ENCODE measurements at regions not wholly inside any gene's neighbourhood (a gene's known extent, or its start where the extent isn't known, plus 50 kb on each side); places are given as distances from the start of the nearest gene placed in this dataset.

DNA sequence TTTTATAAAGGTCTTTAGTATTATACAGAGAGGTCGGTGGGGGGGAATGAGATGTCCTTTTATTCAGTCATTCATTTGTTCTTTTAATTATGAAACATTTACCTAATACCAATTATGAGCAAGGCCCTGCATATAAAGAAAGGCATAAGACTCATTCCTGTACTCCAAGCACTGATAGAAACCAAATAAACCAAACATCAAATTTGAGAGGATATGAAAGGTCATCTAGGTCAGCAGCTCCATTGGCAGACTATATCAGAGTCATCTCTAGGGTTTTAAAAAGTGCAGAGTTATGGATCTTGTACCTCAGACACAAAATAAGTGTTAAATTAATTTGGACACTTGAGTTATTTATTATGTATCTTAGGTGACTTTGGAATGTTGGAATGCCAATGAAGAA lies 71.5 kb downstream of the CASP12 start:
- ChIA-PET CTCF (no interaction called here), POLR2A (ENCODE audit: unreplicated experiment) (no interaction called here)
- no peak overlapping the region for H3K27ac ChIP-seq (ENCODE audit: insufficient read depth, low read length)
- no peak overlapping the region for H2BK120ac ChIP-seq (ENCODE audit: low read depth, low read length)
- no peaks in the 10 kb centered on the region for H3K27me3 ChIP-seq (ENCODE audit: control insufficient read depth, insufficient read depth, low read length)
- no peak overlapping the region for H3K18ac ChIP-seq (ENCODE audit: low read depth, low read length)
- H2BK5ac ChIP-seq (ENCODE audit: low read depth, low read length, poor library complexity, severe bottlenecking), result no peak overlapping the region
- TF ChIP-seq, protein P1, sequence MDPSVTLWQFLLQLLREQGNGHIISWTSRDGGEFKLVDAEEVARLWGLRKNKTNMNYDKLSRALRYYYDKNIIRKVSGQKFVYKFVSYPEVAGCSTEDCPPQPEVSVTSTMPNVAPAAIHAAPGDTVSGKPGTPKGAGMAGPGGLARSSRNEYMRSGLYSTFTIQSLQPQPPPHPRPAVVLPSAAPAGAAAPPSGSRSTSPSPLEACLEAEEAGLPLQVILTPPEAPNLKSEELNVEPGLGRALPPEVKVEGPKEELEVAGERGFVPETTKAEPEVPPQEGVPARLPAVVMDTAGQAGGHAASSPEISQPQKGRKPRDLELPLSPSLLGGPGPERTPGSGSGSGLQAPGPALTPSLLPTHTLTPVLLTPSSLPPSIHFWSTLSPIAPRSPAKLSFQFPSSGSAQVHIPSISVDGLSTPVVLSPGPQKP (IDR thresholded peaks at IDR 0.05; ENCODE audit: borderline replicate concordance, low read depth, low read length), result no peak
- TF ChIP-seq NFE2L2 (IDR thresholded peaks at IDR 0.05; ENCODE audit: low read depth, low read length), result no peak
- no peak for TF ChIP-seq RAD21 (IDR thresholded peaks at IDR 0.05; ENCODE audit: low read length)
- TF ChIP-seq, protein P2, sequence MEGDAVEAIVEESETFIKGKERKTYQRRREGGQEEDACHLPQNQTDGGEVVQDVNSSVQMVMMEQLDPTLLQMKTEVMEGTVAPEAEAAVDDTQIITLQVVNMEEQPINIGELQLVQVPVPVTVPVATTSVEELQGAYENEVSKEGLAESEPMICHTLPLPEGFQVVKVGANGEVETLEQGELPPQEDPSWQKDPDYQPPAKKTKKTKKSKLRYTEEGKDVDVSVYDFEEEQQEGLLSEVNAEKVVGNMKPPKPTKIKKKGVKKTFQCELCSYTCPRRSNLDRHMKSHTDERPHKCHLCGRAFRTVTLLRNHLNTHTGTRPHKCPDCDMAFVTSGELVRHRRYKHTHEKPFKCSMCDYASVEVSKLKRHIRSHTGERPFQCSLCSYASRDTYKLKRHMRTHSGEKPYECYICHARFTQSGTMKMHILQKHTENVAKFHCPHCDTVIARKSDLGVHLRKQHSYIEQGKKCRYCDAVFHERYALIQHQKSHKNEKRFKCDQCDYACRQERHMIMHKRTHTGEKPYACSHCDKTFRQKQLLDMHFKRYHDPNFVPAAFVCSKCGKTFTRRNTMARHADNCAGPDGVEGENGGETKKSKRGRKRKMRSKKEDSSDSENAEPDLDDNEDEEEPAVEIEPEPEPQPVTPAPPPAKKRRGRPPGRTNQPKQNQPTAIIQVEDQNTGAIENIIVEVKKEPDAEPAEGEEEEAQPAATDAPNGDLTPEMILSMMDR (conservative IDR thresholded peaks at IDR 0.05; ENCODE audit: low read depth, low read length), result no peak
- H3K4me2 ChIP-seq (ENCODE audit: low read depth, low read length), result no peak overlapping the region
- no peak overlapping the region for H3K14ac ChIP-seq (replicated peaks; ENCODE audit: low read depth, low read length)
- no peaks in the 10 kb centered on the region for H4K20me1 ChIP-seq (ENCODE audit: insufficient read depth, low read length)
- intact Hi-C loops (cut with micrococcal nuclease) (no loop called here), in situ Hi-C loops (cut with MboI; ENCODE audit: low sequenced_read_pairs) (no loop called here), dilution Hi-C loops (cut with HindIII; ENCODE audit: low sequenced_read_pairs, unreplicated experiment) (no loop called here)
- H3K9ac ChIP-seq (ENCODE audit: low read depth, low read length), result no peak overlapping the region
- H3K23ac ChIP-seq (ENCODE audit: low read depth, low read length), result no peak overlapping the region
- H4K5ac ChIP-seq (ENCODE audit: low read depth, low read length), result no peak overlapping the region
- H2BK15ac ChIP-seq (ENCODE audit: low read depth, low read length), result no peak overlapping the region
- H3K36me3 ChIP-seq (ENCODE audit: control insufficient read depth, insufficient read depth, low read length), result no peaks in the 10 kb centered on the region
- H2AK9ac ChIP-seq (replicated peaks; ENCODE audit: low read depth, low read length, poor library complexity), result no peak overlapping the region
- H3K9me1 ChIP-seq (ENCODE audit: insufficient read depth, low read length), result no peaks in the 10 kb centered on the region; the same call in 1 of the 2 replicates
- no peaks in the 10 kb centered on the region for H3K79me1 ChIP-seq (ENCODE audit: low read depth in 1 of 2, low read length in 2 of 2)
- no peak overlapping the region for H4K8ac ChIP-seq (ENCODE audit: low read depth in 2 of 2, low read length in 2 of 2)
- 0 out of 2 replicates have a peak, but pooled peaks cover 2% of the 10 kb centered on the region for H3K4me1 ChIP-seq (ENCODE audit: control insufficient read depth, insufficient read depth, low read length)
- H3K9me3 ChIP-seq (ENCODE audit: control insufficient read depth, insufficient read depth, low read length), result no peaks in the 10 kb centered on the region
- no TSS peak for BruUV-seq (replicated peaks)
- H2AK5ac ChIP-seq (ENCODE audit: low read depth, low read length), result no peak overlapping the region
- no peak overlapping the region for H2BK20ac ChIP-seq (ENCODE audit: low read depth, low read length)
- DNase-seq (no peak), ATAC-seq (ENCODE audit: low read depth) (no peak)
- H4K91ac ChIP-seq (ENCODE audit: insufficient read depth, low read depth, low read length), result no peak overlapping the region
- no peak overlapping the region for H3K4ac ChIP-seq (ENCODE audit: low read depth, low read length)
- no peak overlapping the region for H2AFZ ChIP-seq (replicated peaks; ENCODE audit: low read length, poor library complexity)
- H3K56ac ChIP-seq (ENCODE audit: extremely low read depth, insufficient read depth, low read length), result no peak overlapping the region
- WGBS, 2 experiments (ENCODE audit: extremely low coverage in 2 of 2, insufficient read length in 1 of 2), result no CpG with 5 or more reads among the region's 1 CpG
- no peak overlapping the region for H3K4me3 ChIP-seq (ENCODE audit: insufficient read depth, low read depth, low read length)

Measured in IMR-90 (cell line).